RWPE2 (cell line): ENCODE measurements at regions not wholly inside any gene's neighbourhood (a gene's known extent, or its start where the extent isn't known, plus 50 kb on each side); places are given as distances from the start of the nearest gene placed in this dataset.

Experiments used
- ATAC-seq: fragments of 200-7000 bp; cut with Tn5 transposase; 3 replicates; pipeline ENCODE4 v1.9.1; 2021; ENCODE audit warnings: low read depth
- DNase-seq: peaks from one replicate; pipeline ENCODE4 v3.0.0-alpha.2; 2020; ENCODE audit warnings: low spot score
- H3K27ac ChIP-seq: fragments of 450-650 bp; 2 replicates; pipeline ENCODE4 v1.5.1; 2017; ENCODE audit warnings: mild to moderate bottlenecking; ENCODE audit not compliant: poor library complexity, severe bottlenecking
- H3K27me3 ChIP-seq: fragments of 250-450 bp; sonication (Bioruptor Pico); 2 replicates; pipeline ENCODE4 v1.5.1; 2021; ENCODE audit warnings: mild to moderate bottlenecking, moderate library complexity; ENCODE audit not compliant: insufficient read depth, poor library complexity, severe bottlenecking
- H3K36me3 ChIP-seq: fragments of 250-450 bp; sonication (Bioruptor Pico); 2 replicates; pipeline ENCODE4 v1.5.1; 2020; ENCODE audit warnings: low read depth, mild to moderate bottlenecking, moderate library complexity
- H3K4me1 ChIP-seq: fragments of 250-450 bp; sonication (Bioruptor Pico); 2 replicates; pipeline ENCODE4 v1.5.1; 2021; ENCODE audit warnings: mild to moderate bottlenecking, moderate library complexity; ENCODE audit not compliant: insufficient read depth, poor library complexity, severe bottlenecking
- H3K4me3 ChIP-seq: fragments of 250-450 bp; sonication (Bioruptor Pico); 2 replicates; pipeline ENCODE4 v1.5.1; 2021; ENCODE audit warnings: mild to moderate bottlenecking, moderate library complexity; ENCODE audit not compliant: severe bottlenecking
- H3K9me3 ChIP-seq: fragments of 250-450 bp; sonication (Bioruptor Pico); 2 replicates; pipeline ENCODE4 v1.5.1; 2021; ENCODE audit warnings: mild to moderate bottlenecking, moderate library complexity; ENCODE audit not compliant: severe bottlenecking
- CTCF ChIP-seq: fragments of 450-650 bp; IDR thresholded peaks from one replicate; pipeline ENCODE4 v1.5.1; 2017; ENCODE audit warnings: mild to moderate bottlenecking, moderate library complexity; ENCODE audit not compliant: poor library complexity, severe bottlenecking

- no peak for TF ChIP-seq CTCF
- ATAC-seq (no peak), DNase-seq (no peak)
- no peaks in the 10 kb centered on the region for H3K36me3 ChIP-seq
- H3K27ac ChIP-seq = no peak overlapping the region
- no peak overlapping the region for H3K4me3 ChIP-seq
- H3K4me1 ChIP-seq = peaks cover 5% of the 10 kb centered on the region
- H3K27me3 ChIP-seq = no peaks in the 10 kb centered on the region
- H3K9me3 ChIP-seq = no peaks in the 10 kb centered on the region
Measured at GRCh38 chr7:81112731-81113130, 193.9 kb upstream of the SEMA3C start.

GRCh38 chr7:81111781-81112540, 193.1 kb upstream of the SEMA3C start:
- Histone ChIP-seq H3K27me3 (no peaks in the 10 kb centered on the region), H3K36me3 (no peaks in the 10 kb centered on the region), H3K4me3 (no peak overlapping the region), H3K9me3 (no peaks in the 10 kb centered on the region), H3K27ac (no peak overlapping the region), H3K4me1 (peaks cover 5% of the 10 kb centered on the region)
- no peak for TF ChIP-seq CTCF
- ATAC-seq (no peak), DNase-seq (no peak)

- no peak overlapping the region for H3K27ac ChIP-seq
Measured at GRCh38 chr7:81111358-81111757, 192.5 kb upstream of the SEMA3C start.

GRCh38 chr7:81110673-81111072, 191.8 kb upstream of the SEMA3C start:
- no peak for DNase-seq
- no peak for TF ChIP-seq CTCF
- peaks cover 5% of the 10 kb centered on the region for H3K4me1 ChIP-seq
- H3K36me3 ChIP-seq = no peaks in the 10 kb centered on the region
- no peak overlapping the region for H3K27ac ChIP-seq
- no peaks in the 10 kb centered on the region for H3K9me3 ChIP-seq
- no peak overlapping the region for H3K4me3 ChIP-seq
- no peak for ATAC-seq
- no peaks in the 10 kb centered on the region for H3K27me3 ChIP-seq

More at GRCh38 chr7:81111358-81111757, 192.5 kb upstream of the SEMA3C start:
- no peaks in the 10 kb centered on the region for H3K9me3 ChIP-seq
- no peaks in the 10 kb centered on the region for H3K36me3 ChIP-seq
- peaks cover 5% of the 10 kb centered on the region for H3K4me1 ChIP-seq
- DNase-seq (no peak), ATAC-seq (peak; percentile 66; the same call in 2 of the 3 replicates)
- H3K4me3 ChIP-seq = no peak overlapping the region
- no peak for TF ChIP-seq CTCF
- H3K27me3 ChIP-seq = no peaks in the 10 kb centered on the region

GRCh38 chr7:81098213-81098612, 179.4 kb upstream of the SEMA3C start:
- Histone ChIP-seq H3K36me3 (no peaks in the 10 kb centered on the region), H3K9me3 (no peaks in the 10 kb centered on the region), H3K4me1 (peaks cover 3% of the 10 kb centered on the region), H3K27me3 (no peaks in the 10 kb centered on the region), H3K27ac (no peak overlapping the region), H3K4me3 (no peak overlapping the region)
- DNase-seq = no peak
- no peak for TF ChIP-seq CTCF
- ATAC-seq = no peak
